K562 (cell line): ENCODE measurements at regions not wholly inside any gene's neighbourhood (a gene's known extent, or its start where the extent isn't known, plus 50 kb on each side); places are given as distances from the start of the nearest gene placed in this dataset.

Source experiments
- TF ChIP-seq, protein P1 (sequence below), 2 experiments: fragments of 450-650 bp; IDR thresholded peaks; 2 replicates each; pipeline ENCODE4 v1.6.1; 2016; ENCODE audit warnings: mild to moderate bottlenecking in 2 of 2, borderline replicate concordance in 1 of 2, low read depth in 1 of 2, moderate library complexity in 1 of 2

DNA sequence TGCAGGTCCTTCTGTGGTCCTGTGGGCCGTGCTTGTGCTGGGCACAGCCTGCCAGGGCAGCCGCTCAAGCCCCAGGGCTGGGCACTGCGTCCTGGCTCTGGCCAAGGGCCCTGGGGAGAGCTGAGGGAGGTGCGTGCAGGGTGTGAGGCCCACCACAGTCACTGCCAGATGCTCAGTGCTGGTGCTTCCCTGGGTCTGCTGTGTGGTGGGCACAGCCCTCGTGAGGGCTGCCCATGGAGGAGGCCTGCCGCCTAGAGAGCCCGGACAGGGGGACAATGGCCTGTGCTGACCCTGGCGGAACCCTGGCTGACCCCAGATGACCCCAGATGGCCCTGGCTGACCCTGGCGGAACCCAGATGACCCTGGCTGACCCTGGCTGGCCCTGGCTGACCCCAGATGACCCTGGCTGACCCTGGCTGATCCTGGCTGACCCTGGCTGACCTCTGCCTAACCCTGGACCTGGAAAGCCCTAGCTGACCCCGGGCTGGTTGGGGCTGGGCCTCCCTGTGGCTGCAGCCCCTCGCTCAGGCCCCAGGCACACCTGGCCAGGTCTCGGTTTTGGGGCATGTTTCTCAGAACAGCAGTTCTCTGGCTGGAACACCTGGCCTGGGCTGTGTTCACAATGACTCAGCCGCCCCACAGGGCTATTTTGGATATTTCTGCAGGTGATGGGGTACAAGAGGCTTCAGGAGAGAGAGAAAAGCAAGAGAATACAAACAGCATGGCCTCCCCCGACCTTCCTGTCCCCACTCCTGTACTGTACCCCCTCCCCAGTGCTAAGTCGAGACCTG, 55.4 kb downstream of the TMEM121 start (continued):
- TF ChIP-seq, protein P1, sequence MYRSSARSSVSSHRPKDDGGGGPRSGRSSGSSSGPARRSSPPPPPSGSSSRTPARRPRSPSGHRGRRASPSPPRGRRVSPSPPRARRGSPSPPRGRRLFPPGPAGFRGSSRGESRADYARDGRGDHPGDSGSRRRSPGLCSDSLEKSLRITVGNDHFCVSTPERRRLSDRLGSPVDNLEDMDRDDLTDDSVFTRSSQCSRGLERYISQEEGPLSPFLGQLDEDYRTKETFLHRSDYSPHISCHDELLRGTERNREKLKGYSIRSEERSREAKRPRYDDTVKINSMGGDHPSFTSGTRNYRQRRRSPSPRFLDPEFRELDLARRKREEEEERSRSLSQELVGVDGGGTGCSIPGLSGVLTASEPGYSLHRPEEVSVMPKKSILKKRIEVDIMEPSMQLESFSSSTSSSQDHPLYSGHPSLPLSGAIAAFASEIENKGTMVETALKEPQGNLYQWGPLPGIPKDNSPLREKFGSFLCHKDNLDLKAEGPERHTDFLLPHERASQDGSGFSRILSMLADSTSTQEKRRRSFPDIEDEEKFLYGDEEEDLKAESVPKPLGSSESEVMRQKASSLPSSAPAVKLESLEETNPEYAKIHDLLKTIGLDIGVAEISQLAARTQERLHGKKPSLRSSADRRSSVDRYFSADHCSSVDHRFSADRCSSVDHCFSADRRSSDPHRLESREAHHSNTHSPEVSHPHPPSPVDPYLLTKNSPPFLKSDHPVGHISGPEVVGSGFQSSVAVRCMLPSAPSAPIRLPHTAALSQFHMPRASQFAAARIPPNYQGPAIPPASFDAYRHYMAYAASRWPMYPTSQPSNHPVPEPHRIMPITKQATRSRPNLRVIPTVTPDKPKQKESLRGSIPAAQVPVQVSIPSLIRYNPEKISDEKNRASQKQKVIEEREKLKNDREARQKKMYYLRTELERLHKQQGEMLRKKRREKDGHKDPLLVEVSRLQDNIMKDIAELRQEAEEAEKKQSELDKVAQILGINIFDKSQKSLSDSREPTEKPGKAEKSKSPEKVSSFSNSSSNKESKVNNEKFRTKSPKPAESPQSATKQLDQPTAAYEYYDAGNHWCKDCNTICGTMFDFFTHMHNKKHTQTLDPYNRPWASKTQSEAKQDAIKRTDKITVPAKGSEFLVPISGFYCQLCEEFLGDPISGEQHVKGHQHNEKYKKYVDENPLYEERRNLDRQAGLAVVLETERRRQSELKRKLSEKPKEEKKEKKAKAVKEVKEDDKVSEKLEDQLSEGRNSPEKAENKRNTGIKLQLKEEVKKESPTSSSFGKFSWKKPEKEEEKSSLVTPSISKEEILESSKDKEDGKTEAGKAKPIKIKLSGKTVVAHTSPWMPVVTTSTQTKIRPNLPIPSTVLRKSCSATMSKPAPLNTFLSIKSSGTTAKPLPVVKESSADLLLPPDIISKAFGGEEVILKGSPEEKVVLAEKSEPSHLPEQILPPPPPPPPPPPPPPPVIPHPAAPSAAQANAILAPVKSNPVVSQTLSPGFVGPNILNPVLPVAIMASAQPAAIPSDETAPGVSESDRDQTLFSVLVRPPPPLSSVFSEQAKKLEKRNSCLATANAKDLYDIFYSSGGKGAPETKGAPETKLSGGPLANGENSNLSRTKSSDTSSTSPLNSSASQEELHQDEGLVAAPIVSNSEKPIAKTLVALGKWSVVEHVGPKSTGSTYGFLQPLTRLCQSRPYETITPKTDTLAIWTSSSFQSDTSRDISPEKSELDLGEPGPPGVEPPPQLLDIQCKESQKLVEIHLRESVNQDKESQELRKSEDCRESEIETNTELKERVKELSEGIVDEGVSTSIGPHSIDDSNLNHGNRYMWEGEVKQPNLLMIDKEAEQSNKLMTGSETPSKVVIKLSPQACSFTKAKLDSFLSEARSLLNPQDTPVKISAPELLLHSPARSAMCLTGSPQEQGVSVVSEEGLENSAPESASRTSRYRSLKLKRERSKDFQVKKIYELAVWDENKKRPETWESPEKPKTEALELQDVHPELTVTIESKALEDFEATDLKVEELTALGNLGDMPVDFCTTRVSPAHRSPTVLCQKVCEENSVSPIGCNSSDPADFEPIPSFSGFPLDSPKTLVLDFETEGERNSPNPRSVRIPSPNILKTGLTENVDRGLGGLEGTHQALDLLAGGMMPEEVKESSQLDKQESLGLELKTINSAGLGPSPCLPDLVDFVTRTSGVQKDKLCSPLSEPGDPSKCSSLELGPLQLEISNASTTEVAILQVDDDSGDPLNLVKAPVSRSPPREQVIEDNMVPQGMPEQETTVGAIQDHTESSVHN (IDR thresholded peaks at IDR 0.05; ENCODE audit: borderline replicate concordance in 1 of 2, low read depth in 1 of 2), result no peak
